HL-60 (cell line): ENCODE measurements at regions not wholly inside any gene's neighbourhood (a gene's known extent, or its start where the extent isn't known, plus 50 kb on each side); places are given as distances from the start of the nearest gene placed in this dataset.

Experiments used
- DNase-seq, 2 experiments: peaks; one replicate each; pipeline ENCODE4 v3.0.0-alpha.2; 2010 to 2020; ENCODE audit warnings: low read depth in 1 of 2, low spot score in 1 of 2
- H3K27ac ChIP-seq: fragments of 250-450 bp; sonication (Bioruptor Pico); replicated peaks from 2 replicates; pipeline ENCODE4 v1.5.1; 2020; ENCODE audit warnings: mild to moderate bottlenecking, moderate library complexity
- H3K27me3 ChIP-seq: fragments of 250-450 bp; sonication (Bioruptor Pico); 2 replicates; pipeline ENCODE4 v1.5.1; 2021; ENCODE audit warnings: mild to moderate bottlenecking, moderate library complexity; ENCODE audit not compliant: insufficient read depth, poor library complexity, severe bottlenecking
- H3K4me3 ChIP-seq: replicated peaks from 2 replicates; pipeline ENCODE4 v1.5.1; 2011; ENCODE audit warnings: mild to moderate bottlenecking, control low read depth, low read length; ENCODE audit not compliant: insufficient read depth
- GABPA ChIP-seq: IDR thresholded peaks from 2 replicates; pipeline ENCODE4 v1.6.1; 2012; ENCODE audit warnings: low read depth
- POLR2AphosphoS5 ChIP-seq: IDR thresholded peaks from 2 replicates; pipeline ENCODE4 v1.6.1; 2012; ENCODE audit warnings: low read depth
- REST ChIP-seq: IDR thresholded peaks from 2 replicates; pipeline ENCODE4 v1.6.1; 2012; ENCODE audit warnings: low read depth; ENCODE audit not compliant: insufficient replicate concordance
- SPI1 ChIP-seq: IDR thresholded peaks from 2 replicates; pipeline ENCODE4 v1.6.1; 2012; ENCODE audit warnings: low read depth, mild to moderate bottlenecking, borderline replicate concordance
- TF ChIP-seq, protein P1 (sequence below): IDR thresholded peaks from one replicate; pipeline ENCODE4 v1.5.1; 2011; ENCODE audit warnings: low read length, control low read depth, inconsistent platforms; ENCODE audit not compliant: insufficient read depth

DNA sequence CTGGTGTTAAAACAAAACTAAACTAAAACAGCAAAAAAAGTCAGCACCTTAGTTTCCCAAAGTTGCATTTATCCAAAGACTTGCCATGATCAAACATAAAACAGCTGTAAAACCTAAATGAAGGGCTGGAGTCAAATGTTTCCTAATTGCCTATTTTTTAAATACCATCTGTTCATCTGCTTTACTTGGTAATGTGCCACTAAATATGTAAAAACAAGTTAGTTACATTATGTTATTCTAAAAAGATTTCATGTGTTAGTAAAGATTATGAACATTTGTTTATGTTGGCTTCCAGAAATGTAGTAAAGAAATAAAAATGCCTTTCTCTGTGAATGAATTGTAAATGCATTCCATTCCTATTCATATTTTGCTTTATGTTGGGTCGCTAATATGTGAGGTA, 977.8 kb downstream of the FSTL5 start:
- no peak overlapping the region for H3K4me3 ChIP-seq
- no peaks in the 10 kb centered on the region for H3K27me3 ChIP-seq
- DNase-seq: no peak
- no peak overlapping the region for H3K27ac ChIP-seq
- TF ChIP-seq SPI1 (no peak), POLR2AphosphoS5 (no peak)
- TF ChIP-seq, protein P1, sequence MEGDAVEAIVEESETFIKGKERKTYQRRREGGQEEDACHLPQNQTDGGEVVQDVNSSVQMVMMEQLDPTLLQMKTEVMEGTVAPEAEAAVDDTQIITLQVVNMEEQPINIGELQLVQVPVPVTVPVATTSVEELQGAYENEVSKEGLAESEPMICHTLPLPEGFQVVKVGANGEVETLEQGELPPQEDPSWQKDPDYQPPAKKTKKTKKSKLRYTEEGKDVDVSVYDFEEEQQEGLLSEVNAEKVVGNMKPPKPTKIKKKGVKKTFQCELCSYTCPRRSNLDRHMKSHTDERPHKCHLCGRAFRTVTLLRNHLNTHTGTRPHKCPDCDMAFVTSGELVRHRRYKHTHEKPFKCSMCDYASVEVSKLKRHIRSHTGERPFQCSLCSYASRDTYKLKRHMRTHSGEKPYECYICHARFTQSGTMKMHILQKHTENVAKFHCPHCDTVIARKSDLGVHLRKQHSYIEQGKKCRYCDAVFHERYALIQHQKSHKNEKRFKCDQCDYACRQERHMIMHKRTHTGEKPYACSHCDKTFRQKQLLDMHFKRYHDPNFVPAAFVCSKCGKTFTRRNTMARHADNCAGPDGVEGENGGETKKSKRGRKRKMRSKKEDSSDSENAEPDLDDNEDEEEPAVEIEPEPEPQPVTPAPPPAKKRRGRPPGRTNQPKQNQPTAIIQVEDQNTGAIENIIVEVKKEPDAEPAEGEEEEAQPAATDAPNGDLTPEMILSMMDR: no peak

GRCh38 chr4:161183729-161184128, 980.1 kb downstream of the FSTL5 start:
- no peaks in the 10 kb centered on the region for H3K27me3 ChIP-seq
- no peak overlapping the region for H3K4me3 ChIP-seq
- TF ChIP-seq, protein P1: no peak
- TF ChIP-seq POLR2AphosphoS5 (no peak), GABPA (no peak), REST (no peak), SPI1 (no peak)
- H3K27ac ChIP-seq: no peak overlapping the region
- no peak for DNase-seq

DNA sequence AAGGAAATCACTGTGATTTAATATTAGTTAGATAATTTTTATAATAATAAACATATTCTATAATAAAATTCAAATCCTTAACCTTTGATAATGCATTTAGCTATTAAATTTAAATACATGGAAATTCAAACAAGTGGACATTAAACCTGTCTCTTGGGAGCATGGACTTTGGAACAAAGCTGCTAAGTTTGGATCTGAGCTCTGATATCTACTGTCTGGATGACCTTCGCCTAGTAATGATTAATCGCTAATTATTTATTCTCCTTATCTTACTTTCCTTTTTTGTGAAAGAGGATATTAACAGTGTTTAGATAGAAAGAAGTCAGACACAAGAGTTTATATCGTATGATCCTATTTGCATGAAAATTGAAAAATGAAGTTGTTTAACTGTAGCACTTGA, 980.9 kb downstream of the FSTL5 start:
- Histone ChIP-seq H3K4me3 (no peak overlapping the region), H3K27me3 (no peaks in the 10 kb centered on the region), H3K27ac (no peak overlapping the region)
- DNase-seq: no peak
- TF ChIP-seq GABPA: no peak
- no peak for TF ChIP-seq REST
- no peak for TF ChIP-seq POLR2AphosphoS5
- no peak for TF ChIP-seq SPI1
- TF ChIP-seq, protein P1: no peak

DNA sequence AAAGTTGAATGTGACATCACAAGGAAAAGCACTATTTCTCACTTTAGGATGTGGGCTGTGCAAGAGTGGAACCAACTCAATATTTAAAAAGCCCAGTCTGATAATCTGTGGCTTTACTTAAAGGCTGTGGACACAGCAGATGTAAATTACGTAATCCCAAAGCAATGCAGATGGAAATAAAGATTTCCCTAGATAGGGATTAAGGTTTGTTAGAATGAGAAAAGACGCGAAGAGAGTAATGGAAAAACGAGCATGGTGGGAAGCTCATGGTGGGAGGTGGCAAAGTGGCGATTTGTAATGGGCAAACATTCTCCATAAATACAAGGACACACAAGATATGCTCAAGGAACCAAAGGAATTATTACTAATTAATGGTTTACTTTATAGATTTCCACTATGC, 985.5 kb downstream of the FSTL5 start:
- Histone ChIP-seq H3K4me3 (no peak overlapping the region), H3K27me3 (no peaks in the 10 kb centered on the region), H3K27ac (no peak overlapping the region)
- no peak for DNase-seq
- TF ChIP-seq GABPA (no peak), POLR2AphosphoS5 (no peak), SPI1 (no peak), REST (no peak)
- TF ChIP-seq, protein P1: no peak
